ENCODE measurements at regions not wholly inside any gene's neighbourhood (a gene's known extent, or its start where the extent isn't known, plus 50 kb on each side); places are given as distances from the start of the nearest gene placed in this dataset.

- TF ChIP-seq EZH2 (IDR thresholded peaks at IDR 0.05; ENCODE audit: borderline replicate concordance, low read depth, low read length, severe bottlenecking), result no peak
- no peak for TF ChIP-seq CTCF (IDR thresholded peaks at IDR 0.05; ENCODE audit: borderline replicate concordance, extremely low read depth, low read length, poor library complexity, severe bottlenecking)
These were observed 417.0 kb downstream of the TYW1 start for GRCh38 chr7:67413670-67414069.

All from DND-41 (cell line).